ENCODE measurements at regions not wholly inside any gene's neighbourhood (a gene's known extent, or its start where the extent isn't known, plus 50 kb on each side); places are given as distances from the start of the nearest gene placed in this dataset.

GRCh38 chr4:65066106-65066505 is 604.2 kb downstream of the EPHA5 start:
- TF ChIP-seq, protein P1, sequence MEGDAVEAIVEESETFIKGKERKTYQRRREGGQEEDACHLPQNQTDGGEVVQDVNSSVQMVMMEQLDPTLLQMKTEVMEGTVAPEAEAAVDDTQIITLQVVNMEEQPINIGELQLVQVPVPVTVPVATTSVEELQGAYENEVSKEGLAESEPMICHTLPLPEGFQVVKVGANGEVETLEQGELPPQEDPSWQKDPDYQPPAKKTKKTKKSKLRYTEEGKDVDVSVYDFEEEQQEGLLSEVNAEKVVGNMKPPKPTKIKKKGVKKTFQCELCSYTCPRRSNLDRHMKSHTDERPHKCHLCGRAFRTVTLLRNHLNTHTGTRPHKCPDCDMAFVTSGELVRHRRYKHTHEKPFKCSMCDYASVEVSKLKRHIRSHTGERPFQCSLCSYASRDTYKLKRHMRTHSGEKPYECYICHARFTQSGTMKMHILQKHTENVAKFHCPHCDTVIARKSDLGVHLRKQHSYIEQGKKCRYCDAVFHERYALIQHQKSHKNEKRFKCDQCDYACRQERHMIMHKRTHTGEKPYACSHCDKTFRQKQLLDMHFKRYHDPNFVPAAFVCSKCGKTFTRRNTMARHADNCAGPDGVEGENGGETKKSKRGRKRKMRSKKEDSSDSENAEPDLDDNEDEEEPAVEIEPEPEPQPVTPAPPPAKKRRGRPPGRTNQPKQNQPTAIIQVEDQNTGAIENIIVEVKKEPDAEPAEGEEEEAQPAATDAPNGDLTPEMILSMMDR (IDR thresholded peaks at IDR 0.05): no peak
- TF ChIP-seq POLR2A (IDR thresholded peaks at IDR 0.05): no peak
